ENCODE measurements at regions not wholly inside any gene's neighbourhood (a gene's known extent, or its start where the extent isn't known, plus 50 kb on each side); places are given as distances from the start of the nearest gene placed in this dataset.
A peak's percentile ranks its signal among the peaks of the same experiment; 100 is the strongest.

DNA sequence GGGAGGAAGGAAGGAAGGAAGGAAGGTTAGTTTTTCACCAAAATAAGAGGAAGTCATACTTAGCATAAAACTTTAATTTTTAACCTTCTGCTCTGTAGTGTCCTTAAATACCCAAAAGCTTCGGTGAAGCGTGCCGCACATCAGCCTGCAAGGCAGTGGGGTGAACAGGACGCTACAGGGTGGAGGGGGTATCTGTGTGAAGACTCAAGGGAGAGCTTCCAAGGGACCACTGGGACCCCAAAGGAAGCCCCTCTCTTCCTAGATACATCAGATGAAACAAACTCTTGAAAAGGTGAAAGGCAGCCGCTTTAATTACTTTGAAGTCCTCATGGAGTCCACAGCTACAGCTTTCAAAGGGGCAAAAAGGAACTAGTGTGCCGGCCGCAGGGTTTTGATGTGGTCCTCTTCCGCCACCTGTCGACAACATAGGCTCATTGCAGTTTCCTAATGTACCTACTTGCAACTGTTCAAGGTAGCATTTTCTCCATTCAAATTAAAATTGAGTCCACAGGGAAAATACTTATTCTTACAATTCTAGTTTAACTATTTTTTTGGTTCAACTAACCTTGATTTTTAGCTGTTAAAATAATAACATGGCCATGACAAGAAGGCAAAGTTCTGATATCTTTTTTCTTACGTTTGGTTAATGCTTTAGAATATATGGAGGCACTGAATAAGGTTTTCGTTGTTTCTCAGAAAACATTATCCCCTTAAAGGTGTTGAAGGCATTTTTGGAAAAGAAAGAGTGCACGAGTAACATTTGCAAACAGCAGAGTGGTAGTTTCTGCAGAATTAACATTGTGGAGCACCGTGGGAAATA is 135.0 kb upstream of the RIPOR2 start (continued):
- no peak for TF ChIP-seq RBAK (CRISPR knock-in tag; IDR thresholded peaks at IDR 0.05)
- 0 out of 2 replicates have a peak, but pooled peaks have one; percentile 38 for TF ChIP-seq FOXK1 (CRISPR knock-in tag; IDR thresholded peaks at IDR 0.05; ENCODE audit: borderline replicate concordance, low read depth)
- no peak for TF ChIP-seq CAMTA2 (CRISPR knock-in tag; IDR thresholded peaks at IDR 0.05; ENCODE audit: borderline replicate concordance)
- no peak for TF ChIP-seq TRIM22 (IDR thresholded peaks at IDR 0.05)
- peak; percentile 64; the same call in 1 of the 2 replicates for TF ChIP-seq PCBP1 (IDR thresholded peaks at IDR 0.05; ENCODE audit: borderline replicate concordance, low read depth, low read length)
- TF ChIP-seq REXO4 (CRISPR knock-in tag; IDR thresholded peaks at IDR 0.05; ENCODE audit: borderline replicate concordance): no peak
- TF ChIP-seq, protein P1, sequence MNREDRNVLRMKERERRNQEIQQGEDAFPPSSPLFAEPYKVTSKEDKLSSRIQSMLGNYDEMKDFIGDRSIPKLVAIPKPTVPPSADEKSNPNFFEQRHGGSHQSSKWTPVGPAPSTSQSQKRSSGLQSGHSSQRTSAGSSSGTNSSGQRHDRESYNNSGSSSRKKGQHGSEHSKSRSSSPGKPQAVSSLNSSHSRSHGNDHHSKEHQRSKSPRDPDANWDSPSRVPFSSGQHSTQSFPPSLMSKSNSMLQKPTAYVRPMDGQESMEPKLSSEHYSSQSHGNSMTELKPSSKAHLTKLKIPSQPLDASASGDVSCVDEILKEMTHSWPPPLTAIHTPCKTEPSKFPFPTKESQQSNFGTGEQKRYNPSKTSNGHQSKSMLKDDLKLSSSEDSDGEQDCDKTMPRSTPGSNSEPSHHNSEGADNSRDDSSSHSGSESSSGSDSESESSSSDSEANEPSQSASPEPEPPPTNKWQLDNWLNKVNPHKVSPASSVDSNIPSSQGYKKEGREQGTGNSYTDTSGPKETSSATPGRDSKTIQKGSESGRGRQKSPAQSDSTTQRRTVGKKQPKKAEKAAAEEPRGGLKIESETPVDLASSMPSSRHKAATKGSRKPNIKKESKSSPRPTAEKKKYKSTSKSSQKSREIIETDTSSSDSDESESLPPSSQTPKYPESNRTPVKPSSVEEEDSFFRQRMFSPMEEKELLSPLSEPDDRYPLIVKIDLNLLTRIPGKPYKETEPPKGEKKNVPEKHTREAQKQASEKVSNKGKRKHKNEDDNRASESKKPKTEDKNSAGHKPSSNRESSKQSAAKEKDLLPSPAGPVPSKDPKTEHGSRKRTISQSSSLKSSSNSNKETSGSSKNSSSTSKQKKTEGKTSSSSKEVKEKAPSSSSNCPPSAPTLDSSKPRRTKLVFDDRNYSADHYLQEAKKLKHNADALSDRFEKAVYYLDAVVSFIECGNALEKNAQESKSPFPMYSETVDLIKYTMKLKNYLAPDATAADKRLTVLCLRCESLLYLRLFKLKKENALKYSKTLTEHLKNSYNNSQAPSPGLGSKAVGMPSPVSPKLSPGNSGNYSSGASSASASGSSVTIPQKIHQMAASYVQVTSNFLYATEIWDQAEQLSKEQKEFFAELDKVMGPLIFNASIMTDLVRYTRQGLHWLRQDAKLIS (CRISPR knock-in tag; IDR thresholded peaks at IDR 0.05): no peak
- TF ChIP-seq TEAD3 (CRISPR knock-in tag; optimal IDR thresholded peaks at IDR 0.05; ENCODE audit: borderline replicate concordance): peak; percentile 39
- TF ChIP-seq MBD4 (IDR thresholded peaks at IDR 0.05; ENCODE audit: borderline replicate concordance, low read length): no peak
- no peak for TF ChIP-seq MAZ (IDR thresholded peaks at IDR 0.05; ENCODE audit: borderline replicate concordance, low read depth, low read length)
- TF ChIP-seq MAZ (CRISPR knock-in tag; IDR thresholded peaks at IDR 0.05; ENCODE audit: low read depth): no peak
- no peak for TF ChIP-seq ZBTB20 (CRISPR knock-in tag; IDR thresholded peaks at IDR 0.05; ENCODE audit: borderline replicate concordance, low read depth)
- TF ChIP-seq, protein P2, sequence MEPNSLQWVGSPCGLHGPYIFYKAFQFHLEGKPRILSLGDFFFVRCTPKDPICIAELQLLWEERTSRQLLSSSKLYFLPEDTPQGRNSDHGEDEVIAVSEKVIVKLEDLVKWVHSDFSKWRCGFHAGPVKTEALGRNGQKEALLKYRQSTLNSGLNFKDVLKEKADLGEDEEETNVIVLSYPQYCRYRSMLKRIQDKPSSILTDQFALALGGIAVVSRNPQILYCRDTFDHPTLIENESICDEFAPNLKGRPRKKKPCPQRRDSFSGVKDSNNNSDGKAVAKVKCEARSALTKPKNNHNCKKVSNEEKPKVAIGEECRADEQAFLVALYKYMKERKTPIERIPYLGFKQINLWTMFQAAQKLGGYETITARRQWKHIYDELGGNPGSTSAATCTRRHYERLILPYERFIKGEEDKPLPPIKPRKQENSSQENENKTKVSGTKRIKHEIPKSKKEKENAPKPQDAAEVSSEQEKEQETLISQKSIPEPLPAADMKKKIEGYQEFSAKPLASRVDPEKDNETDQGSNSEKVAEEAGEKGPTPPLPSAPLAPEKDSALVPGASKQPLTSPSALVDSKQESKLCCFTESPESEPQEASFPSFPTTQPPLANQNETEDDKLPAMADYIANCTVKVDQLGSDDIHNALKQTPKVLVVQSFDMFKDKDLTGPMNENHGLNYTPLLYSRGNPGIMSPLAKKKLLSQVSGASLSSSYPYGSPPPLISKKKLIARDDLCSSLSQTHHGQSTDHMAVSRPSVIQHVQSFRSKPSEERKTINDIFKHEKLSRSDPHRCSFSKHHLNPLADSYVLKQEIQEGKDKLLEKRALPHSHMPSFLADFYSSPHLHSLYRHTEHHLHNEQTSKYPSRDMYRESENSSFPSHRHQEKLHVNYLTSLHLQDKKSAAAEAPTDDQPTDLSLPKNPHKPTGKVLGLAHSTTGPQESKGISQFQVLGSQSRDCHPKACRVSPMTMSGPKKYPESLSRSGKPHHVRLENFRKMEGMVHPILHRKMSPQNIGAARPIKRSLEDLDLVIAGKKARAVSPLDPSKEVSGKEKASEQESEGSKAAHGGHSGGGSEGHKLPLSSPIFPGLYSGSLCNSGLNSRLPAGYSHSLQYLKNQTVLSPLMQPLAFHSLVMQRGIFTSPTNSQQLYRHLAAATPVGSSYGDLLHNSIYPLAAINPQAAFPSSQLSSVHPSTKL (CRISPR knock-in tag; IDR thresholded peaks at IDR 0.05): 0 out of 2 replicates have a peak, but pooled peaks have one; percentile 27
- 0 out of 2 replicates have a peak, but pooled peaks have one; percentile 62 for TF ChIP-seq TSC22D2 (CRISPR knock-in tag; IDR thresholded peaks at IDR 0.05; ENCODE audit: borderline replicate concordance)
